ENCODE measurements at regions not wholly inside any gene's neighbourhood (a gene's known extent, or its start where the extent isn't known, plus 50 kb on each side); places are given as distances from the start of the nearest gene placed in this dataset.
"Not testable (repeated sequence)": the region's sequence is repeated elsewhere in the genome, so short reads cannot be mapped to it uniquely, and the experiment has no call there.

GRCh38 chr4:79163981-79164490 lies 161.8 kb downstream of the NAA11 start:
- WGBS, 4 donors = 67 to 81% (median 70%) methylated on average over 4 of the region's 4 CpGs
- intact Hi-C loops (cut with DNase I) = no loop called here
- TF ChIP-seq POLR2A (IDR thresholded peaks at IDR 0.05) (no peak), CTCF (IDR thresholded peaks at IDR 0.05) (no peak)
- Histone ChIP-seq H3K27ac (no peak overlapping the region), H3K36me3 (replicated peaks in 1 of 2) (no peaks in the 10 kb centered on the region), H3K27me3 (no peaks in the 10 kb centered on the region), H3K9me3 (replicated peaks in 1 of 3) (no peaks in the 10 kb centered on the region), H3K4me1 (replicated peaks in 1 of 2) (no peaks in the 10 kb centered on the region), H3K4me3 (no peak overlapping the region)
- DNase-seq = no peak

DNA sequence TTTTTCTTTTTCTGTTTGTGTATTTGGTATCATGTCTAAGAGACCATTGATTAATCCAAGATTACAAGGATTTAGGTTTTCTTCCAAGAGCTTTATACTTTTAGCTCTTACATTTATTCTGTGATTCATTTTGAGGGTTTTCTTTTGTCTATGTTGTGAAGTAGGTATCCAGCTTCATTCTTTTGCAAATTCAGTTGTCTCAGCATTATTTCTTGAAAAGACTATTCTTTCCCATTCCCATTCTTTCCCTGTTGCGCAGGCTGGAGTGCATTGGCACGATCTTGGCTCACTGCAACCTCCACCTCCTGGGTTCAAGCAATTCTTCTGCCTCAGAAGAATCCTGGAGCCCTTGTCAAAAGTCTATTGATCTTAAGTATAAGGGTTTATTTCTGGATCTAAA lies 164.9 kb downstream of the NAA11 start:
- Histone ChIP-seq H3K27ac (no peak overlapping the region), H3K4me1 (replicated peaks in 1 of 2) (no peaks in the 10 kb centered on the region), H3K4me3 (no peak overlapping the region), H3K36me3 (replicated peaks in 1 of 2) (no peaks in the 10 kb centered on the region), H3K27me3 (no peaks in the 10 kb centered on the region), H3K9me3 (replicated peaks in 1 of 3) (no peaks in the 10 kb centered on the region)
- TF ChIP-seq CTCF (IDR thresholded peaks at IDR 0.05) (no peak), POLR2A (IDR thresholded peaks at IDR 0.05) (no peak)
- 83 to 94% (median 90%) methylated on average over 2 of the region's 2 CpGs for WGBS, 4 donors
- DNase-seq = no peak
- intact Hi-C loops (cut with DNase I) = no loop called here

- H3K27ac ChIP-seq; H3K4me1 ChIP-seq (replicated peaks in 1 of 2); intact Hi-C loops (cut with DNase I); H3K36me3 ChIP-seq (replicated peaks in 1 of 2); H3K9me3 ChIP-seq (replicated peaks in 1 of 3); H3K4me3 ChIP-seq; DNase-seq; H3K27me3 ChIP-seq: not testable (repeated sequence)
- WGBS, 4 donors = 78 to 91% (median 84%) methylated on average over 2 of the region's 2 CpGs
Observed at GRCh38 chr4:79158705-79159104, 167.2 kb downstream of the NAA11 start.

DNA sequence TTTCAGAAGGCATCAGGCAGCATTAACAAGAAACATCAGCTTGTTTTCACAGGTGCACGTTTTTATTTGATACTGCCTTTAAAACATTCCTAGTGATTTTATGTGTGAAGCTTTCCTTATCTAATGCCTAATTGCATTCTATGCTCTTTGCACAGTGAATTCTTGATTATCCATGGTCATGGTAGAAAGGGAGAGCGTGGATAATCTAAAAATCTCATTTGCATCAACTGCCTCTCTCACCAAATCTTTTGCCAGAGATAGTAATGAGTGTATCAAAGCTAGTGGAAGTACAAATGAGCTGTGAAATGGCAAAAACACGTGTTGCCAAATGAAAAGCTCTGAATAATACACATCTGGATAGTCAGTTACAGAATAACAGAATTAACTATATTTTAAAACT lies 170.5 kb downstream of the NAA11 start:
- Histone ChIP-seq H3K4me3 (no peak overlapping the region), H3K36me3 (replicated peaks in 1 of 2) (no peaks in the 10 kb centered on the region), H3K27me3 (no peaks in the 10 kb centered on the region), H3K27ac (no peak overlapping the region), H3K9me3 (replicated peaks in 1 of 3) (peaks cover 0 to 7% (median 0%) of the 10 kb centered on the region in 3 donors), H3K4me1 (replicated peaks in 1 of 2) (no peaks in the 10 kb centered on the region)
- TF ChIP-seq POLR2A (IDR thresholded peaks at IDR 0.05) (no peak), CTCF (IDR thresholded peaks at IDR 0.05) (no peak)
- no peak for DNase-seq
- intact Hi-C loops (cut with DNase I) = no loop called here
- WGBS, 4 donors = 48 to 56% (median 51%) methylated on average over 3 of the region's 3 CpGs

DNA sequence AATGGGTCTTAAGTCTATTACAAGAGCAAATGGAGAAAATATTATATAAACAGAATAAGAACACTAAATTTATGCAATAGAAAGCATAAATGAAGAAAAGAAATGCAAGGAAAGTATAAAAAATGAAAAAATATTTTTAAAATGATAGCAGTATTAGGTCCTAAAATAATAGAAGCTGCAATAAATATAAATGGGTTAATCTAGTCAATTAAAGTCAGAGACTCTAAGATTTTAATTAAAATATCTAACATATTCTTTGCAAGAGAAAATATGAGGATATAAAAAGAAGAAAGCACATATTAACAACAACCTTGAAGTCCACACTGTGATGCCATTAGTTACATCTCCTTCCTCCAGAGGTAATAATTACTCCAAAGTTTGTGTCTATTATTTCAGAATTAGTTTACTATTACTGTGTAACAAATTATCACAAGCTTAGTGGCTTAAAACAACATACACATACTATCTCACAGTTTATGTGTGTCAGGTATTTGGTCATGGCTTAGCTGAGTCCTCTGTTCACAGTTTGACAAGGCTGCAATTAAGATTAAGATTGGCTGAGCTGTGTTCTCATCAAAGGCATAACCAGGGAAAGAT lies 174.9 kb downstream of the NAA11 start:
- TF ChIP-seq POLR2A (IDR thresholded peaks at IDR 0.05) (no peak), CTCF (IDR thresholded peaks at IDR 0.05) (no peak)
- no peak for DNase-seq
- intact Hi-C loops (cut with DNase I) = no loop called here
- no peak overlapping the region for H3K27ac ChIP-seq
- H3K4me1 ChIP-seq (replicated peaks in 1 of 2) = no peaks in the 10 kb centered on the region
- no peak overlapping the region for H3K4me3 ChIP-seq
- H3K36me3 ChIP-seq (replicated peaks in 1 of 2) = no peaks in the 10 kb centered on the region
- H3K27me3 ChIP-seq = no peaks in the 10 kb centered on the region
- H3K9me3 ChIP-seq (replicated peaks in 1 of 3) = peaks cover 0 to 7% (median 0%) of the 10 kb centered on the region in 3 donors
